ENCODE measurements at regions not wholly inside any gene's neighbourhood (a gene's known extent, or its start where the extent isn't known, plus 50 kb on each side); places are given as distances from the start of the nearest gene placed in this dataset.

DNA sequence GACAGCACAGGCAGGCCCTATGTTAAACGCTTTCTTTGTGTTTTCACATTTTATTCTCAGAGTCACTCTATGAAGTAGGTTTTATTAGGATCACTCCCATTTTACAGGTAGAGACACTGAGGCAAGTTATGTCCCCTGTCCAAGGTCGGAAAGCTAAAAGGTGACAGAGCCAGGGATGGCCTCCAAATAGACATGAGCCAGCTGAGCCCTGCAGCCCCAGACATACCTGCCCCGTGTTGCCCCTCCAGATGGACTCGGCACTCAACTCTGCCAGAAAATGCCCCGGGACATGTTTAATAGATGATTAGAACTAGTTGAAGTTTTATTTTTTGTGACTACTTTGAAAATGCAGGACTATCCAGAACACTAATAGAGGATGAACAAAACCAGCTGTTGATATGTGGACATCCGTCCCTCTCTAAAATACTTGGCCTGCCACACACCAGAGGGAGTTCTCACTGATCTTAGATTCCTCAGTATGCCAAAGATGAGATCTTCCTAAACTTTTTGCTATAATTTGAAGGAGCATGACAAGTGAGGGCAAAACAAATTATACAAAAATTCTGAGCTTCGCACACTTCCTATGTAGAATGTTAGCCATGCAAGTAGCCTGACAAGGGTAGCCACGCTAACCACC is 258.6 kb upstream of the ADAMTS16 start:
- TF ChIP-seq GATA3 (IDR thresholded peaks at IDR 0.05; ENCODE audit: low read depth, low read length) (no peak), GATA2 (IDR thresholded peaks at IDR 0.05; ENCODE audit: low read depth, low read length) (no peak)

DNA sequence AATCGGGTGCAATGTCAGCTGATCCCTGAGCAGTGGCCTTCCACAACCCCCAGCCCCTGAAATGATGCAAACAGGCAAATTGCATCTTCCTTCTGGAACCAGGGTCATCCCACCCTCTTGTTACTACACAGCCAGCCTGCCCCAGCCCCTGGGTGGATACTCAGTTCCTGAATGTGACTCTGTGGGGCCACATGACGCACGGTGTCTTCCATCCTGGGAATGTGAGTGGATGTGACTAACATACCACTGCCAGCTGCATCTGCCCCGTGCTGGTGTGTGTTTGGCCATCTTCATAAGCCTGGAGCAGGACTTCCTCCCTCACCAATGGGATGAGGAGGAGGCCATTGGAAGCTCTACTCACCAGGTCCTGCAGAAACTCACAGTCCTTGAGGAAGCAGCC is 257.9 kb upstream of the ADAMTS16 start:
- TF ChIP-seq GATA3 (IDR thresholded peaks at IDR 0.05; ENCODE audit: low read depth, low read length) (no peak), GATA2 (IDR thresholded peaks at IDR 0.05; ENCODE audit: low read depth, low read length) (no peak)

DNA sequence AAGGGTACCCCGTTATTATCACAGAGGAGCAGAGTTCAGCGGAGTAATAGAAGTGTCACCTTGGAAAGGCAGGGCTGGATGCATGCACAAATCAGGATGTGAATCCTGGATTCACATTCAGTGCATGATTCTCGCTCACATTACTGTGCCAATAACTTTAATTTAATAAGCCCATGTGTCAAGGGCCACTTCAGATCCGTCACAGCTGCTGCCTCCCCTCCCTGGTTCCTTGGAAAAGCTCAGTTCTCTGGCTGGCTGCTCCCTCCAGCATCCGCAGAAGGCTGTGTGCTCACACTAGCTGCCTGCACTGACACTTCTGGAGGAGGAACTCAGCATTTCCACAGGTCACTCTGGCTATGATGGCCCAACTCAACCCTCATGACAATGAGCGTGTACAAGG is 256.8 kb upstream of the ADAMTS16 start:
- no peak for TF ChIP-seq GATA2 (IDR thresholded peaks at IDR 0.05; ENCODE audit: low read depth, low read length)
- TF ChIP-seq GATA3 (IDR thresholded peaks at IDR 0.05; ENCODE audit: low read depth, low read length): no peak

DNA sequence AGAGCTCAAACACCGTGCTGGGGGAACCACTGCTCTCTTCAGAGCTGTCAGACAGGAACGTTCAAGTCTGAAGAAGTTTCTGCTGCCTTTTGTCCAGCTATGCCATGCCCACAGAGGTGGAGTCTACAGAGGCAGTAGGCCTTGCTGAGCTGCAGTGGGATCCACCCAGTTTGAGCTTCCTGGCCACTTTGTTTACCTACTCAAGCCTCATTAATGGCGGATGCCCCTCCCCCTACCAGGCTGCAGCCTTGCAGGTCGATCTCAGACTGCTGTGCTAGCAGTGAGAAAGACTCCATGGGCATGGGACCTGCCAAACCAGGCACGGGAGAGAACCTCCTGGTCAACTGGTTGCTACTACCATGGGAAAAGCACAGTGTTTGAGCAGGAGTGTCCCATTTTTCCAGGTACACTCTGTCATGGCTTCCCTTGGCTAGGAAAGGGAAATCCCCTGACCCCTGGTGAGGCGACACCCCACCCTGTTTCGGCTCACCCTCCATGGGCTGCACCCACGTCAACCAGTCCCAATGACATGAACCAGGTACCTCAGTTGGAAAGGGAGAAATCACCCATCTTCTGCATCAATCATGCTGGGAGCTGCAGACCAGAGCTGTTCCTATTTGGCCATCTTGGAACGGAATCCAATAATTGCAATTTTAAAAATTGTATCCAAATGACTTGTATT is 246.9 kb upstream of the ADAMTS16 start:
- no peak for TF ChIP-seq GATA2 (IDR thresholded peaks at IDR 0.05; ENCODE audit: low read depth, low read length)
- no peak for TF ChIP-seq GATA3 (IDR thresholded peaks at IDR 0.05; ENCODE audit: low read depth, low read length)

DNA sequence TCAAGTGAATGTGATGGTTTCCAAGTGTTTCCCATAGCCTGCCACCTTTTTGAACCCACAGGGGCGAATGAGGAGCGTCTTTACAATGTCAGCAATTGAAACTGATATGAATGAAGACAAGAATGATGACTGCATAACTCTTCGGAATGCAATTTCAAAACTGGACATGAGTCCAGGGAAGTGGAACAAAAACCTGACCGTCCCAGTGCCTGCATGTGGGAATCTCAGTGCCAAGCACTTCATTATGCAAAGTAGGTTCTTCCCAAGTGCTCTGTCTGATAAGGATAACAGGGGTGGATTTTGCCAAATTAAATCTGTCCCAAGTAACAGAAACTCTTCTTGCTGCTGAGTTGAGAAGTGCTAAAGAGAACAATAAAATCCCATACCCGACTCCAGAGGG is 243.8 kb upstream of the ADAMTS16 start:
- TF ChIP-seq GATA2 (IDR thresholded peaks at IDR 0.05; ENCODE audit: low read depth, low read length): no peak
- TF ChIP-seq GATA3 (IDR thresholded peaks at IDR 0.05; ENCODE audit: low read depth, low read length): no peak

DNA sequence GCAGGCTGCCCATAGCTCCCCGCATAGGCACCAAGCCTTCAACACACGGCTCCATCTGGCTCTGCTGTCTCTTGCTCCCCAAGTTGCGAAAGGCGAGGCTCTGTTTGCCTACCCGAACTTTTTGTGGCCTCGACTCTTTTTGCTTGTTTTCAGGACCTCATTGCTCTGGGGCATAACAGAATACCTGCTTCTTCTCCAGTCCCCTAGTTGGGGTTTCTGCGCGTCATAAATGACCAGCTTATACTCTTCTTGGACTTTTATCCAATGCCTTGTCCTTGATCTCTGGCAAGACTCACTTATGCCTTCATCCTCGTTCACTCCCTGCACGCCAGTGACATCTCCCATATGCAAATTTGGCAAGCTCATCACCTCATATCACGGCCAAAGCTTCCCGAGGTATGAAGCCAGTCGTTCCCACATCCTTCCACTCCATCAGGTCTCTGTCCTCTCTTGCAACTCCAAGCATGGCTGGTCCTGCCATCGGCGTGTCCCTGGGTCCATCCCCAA is 238.8 kb upstream of the ADAMTS16 start:
- no peak for TF ChIP-seq GATA2 (IDR thresholded peaks at IDR 0.05; ENCODE audit: low read depth, low read length)
- TF ChIP-seq GATA3 (IDR thresholded peaks at IDR 0.05; ENCODE audit: low read depth, low read length): no peak

DNA sequence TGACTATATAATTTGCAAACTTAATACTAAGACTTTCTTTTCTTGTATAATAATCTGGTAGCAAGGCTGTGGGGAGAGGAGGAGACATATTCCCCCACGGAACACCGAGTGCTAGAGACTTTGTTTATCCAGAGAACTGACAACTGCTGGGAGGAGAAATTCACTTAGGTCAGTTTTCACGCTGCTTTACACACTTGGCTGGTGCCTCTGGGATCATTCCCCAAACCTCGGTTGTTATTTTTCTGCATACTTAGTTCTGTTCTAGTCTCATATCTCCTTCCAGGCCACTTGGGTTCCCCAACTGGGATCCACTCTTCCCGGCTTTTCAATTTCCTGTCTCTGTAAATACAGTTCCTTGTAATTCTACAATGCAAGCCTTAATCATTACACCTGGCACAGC is 238.2 kb upstream of the ADAMTS16 start:
- TF ChIP-seq GATA3 (IDR thresholded peaks at IDR 0.05; ENCODE audit: low read depth, low read length): no peak
- no peak for TF ChIP-seq GATA2 (IDR thresholded peaks at IDR 0.05; ENCODE audit: low read depth, low read length)

DNA sequence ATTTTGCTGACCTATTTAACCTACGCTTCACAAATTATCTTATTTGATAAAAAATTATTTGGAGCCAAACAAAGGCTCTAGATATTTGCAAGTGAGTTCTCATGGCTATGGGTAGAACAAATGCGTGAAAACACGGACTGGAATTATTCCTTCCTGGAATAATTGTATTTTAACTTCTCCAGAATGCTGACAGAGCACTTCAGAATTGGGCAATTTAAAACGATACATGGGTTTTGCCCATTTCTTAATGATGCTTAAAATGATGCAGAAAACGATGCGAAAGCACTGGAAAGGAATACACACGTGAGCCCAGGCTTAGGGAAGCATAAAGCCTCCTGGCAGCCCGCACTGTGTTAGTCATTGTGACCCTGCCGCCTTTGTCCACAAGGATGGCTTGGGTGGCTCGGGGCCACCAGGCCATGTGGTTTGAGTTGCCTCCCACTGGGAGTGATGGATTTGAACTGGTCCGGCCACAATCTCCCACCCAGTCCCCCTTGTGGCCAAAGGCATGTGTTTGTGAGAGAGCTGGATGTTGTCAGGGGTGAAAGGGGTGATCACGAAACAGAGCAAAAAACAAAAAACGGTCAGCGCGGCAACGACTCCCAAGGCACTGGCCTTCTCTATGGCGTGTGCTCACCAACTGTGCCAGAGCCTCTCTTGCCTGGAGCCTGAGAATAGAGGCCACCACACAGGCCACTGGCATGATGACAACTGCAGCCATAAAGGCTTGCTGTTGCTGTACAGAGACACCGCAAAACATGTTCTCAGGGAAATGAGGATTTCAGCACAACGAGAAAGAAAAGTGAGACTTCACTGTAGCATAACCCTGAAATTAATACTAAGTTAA is 234.2 kb upstream of the ADAMTS16 start:
- TF ChIP-seq GATA2 (IDR thresholded peaks at IDR 0.05; ENCODE audit: low read depth, low read length) (no peak), GATA3 (IDR thresholded peaks at IDR 0.05; ENCODE audit: low read depth, low read length) (no peak)

DNA sequence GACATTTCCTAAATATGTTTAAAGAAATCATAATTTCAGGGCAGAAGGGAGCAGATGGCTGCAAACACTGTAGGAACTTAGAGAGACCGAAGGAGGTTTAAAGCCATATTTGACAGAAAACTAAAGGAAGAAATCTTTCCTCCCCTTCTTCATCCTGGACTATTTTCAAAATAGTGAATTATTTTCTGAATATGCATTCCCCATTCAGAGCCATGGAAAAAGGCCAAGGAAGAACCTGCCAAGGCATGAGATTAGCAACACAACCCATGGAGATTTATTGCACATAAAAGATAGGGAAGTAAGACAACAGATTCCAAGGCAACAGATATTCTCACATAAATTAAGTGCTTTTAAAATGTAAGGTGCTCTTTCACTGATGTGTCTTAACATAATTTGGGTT is 233.3 kb upstream of the ADAMTS16 start:
- TF ChIP-seq GATA3 (IDR thresholded peaks at IDR 0.05; ENCODE audit: low read depth, low read length): no peak
- TF ChIP-seq GATA2 (IDR thresholded peaks at IDR 0.05; ENCODE audit: low read depth, low read length): no peak

DNA sequence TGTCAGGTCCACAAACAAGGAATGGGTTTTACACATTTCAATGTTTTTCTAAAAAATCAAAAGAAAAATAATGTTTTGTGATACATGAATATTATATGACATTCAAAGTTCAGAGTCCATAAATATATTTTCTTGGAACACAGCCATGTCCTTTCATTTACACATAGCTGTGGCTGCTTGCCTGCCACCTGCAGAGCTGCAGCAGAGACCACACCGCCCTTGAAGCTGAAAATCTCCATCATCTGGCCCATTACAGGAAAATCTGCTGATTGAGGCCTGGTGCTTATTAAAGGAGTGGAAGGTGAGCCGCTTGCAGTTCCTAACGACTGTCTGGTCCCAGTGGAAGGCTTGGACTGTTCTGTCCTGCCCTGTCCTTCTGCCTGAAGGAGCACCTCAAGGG is 232.6 kb upstream of the ADAMTS16 start:
- no peak for TF ChIP-seq GATA3 (IDR thresholded peaks at IDR 0.05; ENCODE audit: low read depth, low read length)
- TF ChIP-seq GATA2 (IDR thresholded peaks at IDR 0.05; ENCODE audit: low read depth, low read length): no peak

DNA sequence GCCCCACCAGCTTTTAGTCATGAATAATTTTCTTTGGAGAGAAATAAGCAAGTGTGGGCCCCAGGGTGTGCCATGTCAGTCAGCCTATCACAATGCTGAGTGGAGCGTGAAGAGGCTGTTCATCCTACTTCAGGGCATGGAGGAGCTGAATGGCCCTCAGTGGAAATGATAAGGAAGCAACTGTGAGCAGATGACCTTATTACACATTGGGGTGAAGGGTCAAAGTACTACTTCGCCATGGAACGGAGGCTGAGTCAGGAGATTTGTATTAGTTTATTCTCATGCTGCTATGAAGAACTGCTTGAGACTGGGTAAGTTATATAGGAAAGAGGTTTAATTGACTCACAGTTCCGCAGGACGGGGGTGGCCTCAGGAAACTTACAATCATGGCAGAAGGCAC is 231.0 kb upstream of the ADAMTS16 start:
- TF ChIP-seq GATA2 (IDR thresholded peaks at IDR 0.05; ENCODE audit: low read depth, low read length) (no peak), GATA3 (IDR thresholded peaks at IDR 0.05; ENCODE audit: low read depth, low read length) (no peak)

DNA sequence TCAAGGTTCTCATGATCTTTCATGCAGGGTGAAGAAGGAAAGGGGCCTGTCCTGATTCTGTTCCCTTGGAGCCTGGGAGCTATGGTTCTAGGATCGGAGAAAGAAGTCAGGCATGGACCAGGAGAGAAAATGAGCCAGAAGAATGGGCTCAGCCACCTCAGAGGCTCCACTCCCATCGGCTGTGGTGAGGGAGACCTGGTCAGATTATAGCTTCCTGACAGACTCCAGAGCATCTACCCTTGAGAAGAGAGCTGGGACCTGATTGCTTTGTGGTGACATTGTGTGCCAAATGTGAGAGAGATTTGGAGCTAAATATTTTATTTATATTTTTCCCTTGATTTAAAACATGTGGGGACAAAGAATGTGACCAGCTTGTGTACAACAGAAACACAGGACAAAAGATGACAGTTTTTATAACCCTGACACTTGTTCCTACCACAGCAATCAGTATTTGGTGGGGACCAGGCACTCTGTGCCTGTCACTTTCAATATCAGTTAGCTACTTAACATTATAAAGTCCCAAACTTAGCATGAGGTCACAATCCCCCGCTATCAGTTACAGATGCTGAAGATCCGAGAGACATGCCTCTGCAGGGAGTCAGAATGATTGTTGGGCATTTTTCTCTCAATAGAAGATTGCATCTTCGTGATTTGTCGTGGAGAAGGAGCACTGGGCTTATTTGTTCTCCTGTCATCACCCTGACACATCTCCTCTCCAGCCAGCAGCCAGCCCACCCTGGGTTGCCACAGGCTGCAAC is 228.3 kb upstream of the ADAMTS16 start:
- TF ChIP-seq GATA2 (IDR thresholded peaks at IDR 0.05; ENCODE audit: low read depth, low read length): peak; percentile 81
- peak; percentile 74 for TF ChIP-seq GATA3 (IDR thresholded peaks at IDR 0.05; ENCODE audit: low read depth, low read length)

DNA sequence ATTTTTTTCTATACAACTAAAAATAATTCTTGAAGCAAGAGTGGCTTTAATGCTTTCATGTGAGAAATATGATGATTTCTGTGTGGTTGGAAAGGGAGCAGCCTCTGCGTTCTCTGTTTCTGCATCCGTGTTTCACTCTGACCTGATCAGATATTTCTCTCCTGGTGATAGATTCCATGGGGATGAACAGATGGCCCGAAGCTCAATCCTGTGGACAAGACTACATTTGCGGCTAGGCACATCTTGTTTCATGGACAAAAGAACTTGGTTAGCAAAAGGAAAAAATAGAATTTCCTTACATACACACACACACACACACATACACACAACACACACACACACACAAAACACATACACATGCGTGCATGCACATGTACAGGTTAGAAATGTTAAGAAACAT is 218.2 kb upstream of the ADAMTS16 start:
- TF ChIP-seq GATA2 (IDR thresholded peaks at IDR 0.05; ENCODE audit: low read depth, low read length) (no peak), GATA3 (IDR thresholded peaks at IDR 0.05; ENCODE audit: low read depth, low read length) (no peak)

DNA sequence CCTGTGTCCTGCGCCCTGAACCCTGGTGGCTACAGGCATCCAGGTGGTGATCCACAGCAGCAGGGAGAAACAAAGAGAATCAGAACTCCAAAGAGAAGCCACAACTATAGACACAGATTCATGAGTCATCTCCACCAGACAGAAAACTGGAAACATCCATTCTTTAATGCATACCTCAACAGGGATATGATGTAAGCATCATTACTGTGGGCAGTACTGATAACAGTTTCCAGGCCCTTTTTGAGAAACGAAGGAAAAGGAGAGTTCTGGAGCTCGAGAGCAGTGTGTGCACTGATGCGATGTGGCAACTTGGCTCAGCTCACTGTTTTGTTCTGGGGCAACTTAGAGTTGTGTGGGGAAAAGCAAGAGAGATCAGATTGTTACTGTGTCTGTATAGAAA is 215.6 kb upstream of the ADAMTS16 start:
- no peak for TF ChIP-seq GATA3 (IDR thresholded peaks at IDR 0.05; ENCODE audit: low read depth, low read length)
